ENCODE measurements at regions not wholly inside any gene's neighbourhood (a gene's known extent, or its start where the extent isn't known, plus 50 kb on each side); places are given as distances from the start of the nearest gene placed in this dataset.

- no peak overlapping the region for H2BK20ac ChIP-seq (ENCODE audit: low read length)
- H4K91ac ChIP-seq (replicated peaks; ENCODE audit: insufficient read length, low read length) = no peak overlapping the region
- no peaks in the 10 kb centered on the region for H3K79me1 ChIP-seq (ENCODE audit: low read depth, low read length)
- no peak overlapping the region for H3K56ac ChIP-seq (replicated peaks; ENCODE audit: insufficient read length, low read depth, low read length)
- H4K5ac ChIP-seq (ENCODE audit: insufficient read length, low read depth, low read length) = no peak overlapping the region
- H2BK15ac ChIP-seq (ENCODE audit: low read length) = no peak overlapping the region
- TF ChIP-seq TEAD4 (IDR thresholded peaks at IDR 0.05; ENCODE audit: low read depth, low read length) = no peak
- TF ChIP-seq HDAC6 (IDR thresholded peaks at IDR 0.05; ENCODE audit: low read depth, low read length) = no peak
- no peak for TF ChIP-seq PHF8 (conservative IDR thresholded peaks at IDR 0.05; ENCODE audit: low read depth, low read length)
- TF ChIP-seq TBP (IDR thresholded peaks at IDR 0.05; ENCODE audit: low read depth, low read length) = no peak
- no peak for TF ChIP-seq POLR2A (IDR thresholded peaks at IDR 0.05; ENCODE audit: control extremely low read depth in 1 of 2, low read depth in 2 of 2, low read length in 2 of 2)
- TF ChIP-seq KDM5A (IDR thresholded peaks at IDR 0.05; ENCODE audit: low read length) = no peak
- TF ChIP-seq, protein P1, sequence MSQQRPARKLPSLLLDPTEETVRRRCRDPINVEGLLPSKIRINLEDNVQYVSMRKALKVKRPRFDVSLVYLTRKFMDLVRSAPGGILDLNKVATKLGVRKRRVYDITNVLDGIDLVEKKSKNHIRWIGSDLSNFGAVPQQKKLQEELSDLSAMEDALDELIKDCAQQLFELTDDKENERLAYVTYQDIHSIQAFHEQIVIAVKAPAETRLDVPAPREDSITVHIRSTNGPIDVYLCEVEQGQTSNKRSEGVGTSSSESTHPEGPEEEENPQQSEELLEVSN (IDR thresholded peaks at IDR 0.05) = no peak
- TF ChIP-seq RNF2 (IDR thresholded peaks at IDR 0.05; ENCODE audit: borderline replicate concordance, low read depth, low read length, missing control alignments, poor library complexity, severe bottlenecking) = no peak
- TF ChIP-seq CBX8 (IDR thresholded peaks at IDR 0.05; ENCODE audit: borderline replicate concordance, low read depth, low read length) = no peak
- TF ChIP-seq, protein P2, sequence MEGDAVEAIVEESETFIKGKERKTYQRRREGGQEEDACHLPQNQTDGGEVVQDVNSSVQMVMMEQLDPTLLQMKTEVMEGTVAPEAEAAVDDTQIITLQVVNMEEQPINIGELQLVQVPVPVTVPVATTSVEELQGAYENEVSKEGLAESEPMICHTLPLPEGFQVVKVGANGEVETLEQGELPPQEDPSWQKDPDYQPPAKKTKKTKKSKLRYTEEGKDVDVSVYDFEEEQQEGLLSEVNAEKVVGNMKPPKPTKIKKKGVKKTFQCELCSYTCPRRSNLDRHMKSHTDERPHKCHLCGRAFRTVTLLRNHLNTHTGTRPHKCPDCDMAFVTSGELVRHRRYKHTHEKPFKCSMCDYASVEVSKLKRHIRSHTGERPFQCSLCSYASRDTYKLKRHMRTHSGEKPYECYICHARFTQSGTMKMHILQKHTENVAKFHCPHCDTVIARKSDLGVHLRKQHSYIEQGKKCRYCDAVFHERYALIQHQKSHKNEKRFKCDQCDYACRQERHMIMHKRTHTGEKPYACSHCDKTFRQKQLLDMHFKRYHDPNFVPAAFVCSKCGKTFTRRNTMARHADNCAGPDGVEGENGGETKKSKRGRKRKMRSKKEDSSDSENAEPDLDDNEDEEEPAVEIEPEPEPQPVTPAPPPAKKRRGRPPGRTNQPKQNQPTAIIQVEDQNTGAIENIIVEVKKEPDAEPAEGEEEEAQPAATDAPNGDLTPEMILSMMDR (IDR thresholded peaks at IDR 0.05; ENCODE audit: control extremely low read depth in 1 of 3, insufficient read depth in 1 of 3, low read depth in 1 of 3, low read length in 3 of 3) = no peak
- TF ChIP-seq JUN (IDR thresholded peaks at IDR 0.05; ENCODE audit: low read depth, low read length) = no peak
- TF ChIP-seq KDM1A (IDR thresholded peaks at IDR 0.05; ENCODE audit: borderline replicate concordance, low read length) = no peak
- H3K14ac ChIP-seq (ENCODE audit: insufficient read length) = no peak overlapping the region
- H3K36me3 ChIP-seq (ENCODE audit: control insufficient read depth in 2 of 4, insufficient read depth in 4 of 4, low read length in 3 of 4) = no peaks in the 10 kb centered on the region
- H3K23ac ChIP-seq (ENCODE audit: insufficient read length) = no peak overlapping the region
- H3K79me2 ChIP-seq (ENCODE audit: control insufficient read depth in 1 of 2, insufficient read depth in 2 of 2, low read length in 2 of 2) = no peaks in the 10 kb centered on the region
- H2BK120ac ChIP-seq (replicated peaks; ENCODE audit: low read depth, low read length) = no peak overlapping the region
- no peaks in the 10 kb centered on the region; a peak in 2 of 7 replicates for H3K27me3 ChIP-seq (replicated peaks in 1 of 4; ENCODE audit: control insufficient read depth in 3 of 4, extremely low read depth in 1 of 4, insufficient read depth in 3 of 4, low read length in 3 of 4)
- H4K8ac ChIP-seq (ENCODE audit: extremely low read depth, insufficient read depth, low read length) = no peak overlapping the region
- no peak overlapping the region for H2BK12ac ChIP-seq (ENCODE audit: low read depth, low read length)
- no peaks in the 10 kb centered on the region for H3K9me3 ChIP-seq (ENCODE audit: insufficient read depth in 2 of 2, low read depth in 1 of 2, low read length in 1 of 2)
- CTCF ChIA-PET (ENCODE audit: partially characterized antibody) = no interaction called here
- H2AFZ ChIP-seq (ENCODE audit: low read length) = no peak overlapping the region
- no peak overlapping the region for H3K9ac ChIP-seq (replicated peaks in 1 of 4; ENCODE audit: extremely low read depth in 1 of 4, low read depth in 3 of 4, low read length in 3 of 4)
- no peaks in the 10 kb centered on the region for H4K20me1 ChIP-seq (replicated peaks in 1 of 2; ENCODE audit: control insufficient read depth in 1 of 2, insufficient read depth in 2 of 2, low read length in 2 of 2)
- no peak overlapping the region for H3K18ac ChIP-seq (ENCODE audit: extremely low read depth, low read length)
- no peak for DNase-seq (ENCODE audit: low read depth in 1 of 2, low spot score in 2 of 2)
- H3K4me3 ChIP-seq (ENCODE audit: extremely low read depth in 1 of 4, insufficient read depth in 2 of 4, low read depth in 3 of 4, low read length in 4 of 4) = no peak overlapping the region
- POLR2A ChIA-PET (ENCODE audit: partially characterized antibody) = no interaction called here
- H3K27ac ChIP-seq (ENCODE audit: low read depth, low read length) = no peak overlapping the region
- no peaks in the 10 kb centered on the region for H3K4me1 ChIP-seq (replicated peaks in 1 of 4; ENCODE audit: control insufficient read depth in 3 of 4, insufficient read depth in 4 of 4, low read length in 3 of 4)
- WGBS, 2 experiments (ENCODE audit: extremely low coverage in 1 of 2, insufficient coverage in 1 of 2, insufficient read length in 1 of 2, insufficient replicate concordance in 2 of 2, low coverage in 1 of 2, low lambda C conversion rate in 2 of 2, missing lambda C conversion rate in 1 of 2) = 91% methylated on average over 4 of the region's 4 CpGs; no CpG with 5 or more reads in 1 of the 2 experiments
- H3K4ac ChIP-seq (replicated peaks; ENCODE audit: insufficient read length, low read depth, low read length) = no peak overlapping the region
- no peaks in the 10 kb centered on the region for H3K23me2 ChIP-seq (ENCODE audit: low read depth, low read length)
- no peak for FAIRE-seq
- H2AK5ac ChIP-seq (ENCODE audit: low read depth, low read length) = no peak overlapping the region
- H2BK5ac ChIP-seq (ENCODE audit: low read depth, low read length) = no peak overlapping the region
- no peak overlapping the region for H3K4me2 ChIP-seq (ENCODE audit: insufficient read depth in 1 of 2, low read depth in 2 of 2, low read length in 2 of 2)
Observed at GRCh38 chr3:118828351-118828750, 206.3 kb downstream of the IGSF11 start.
